Activated CD4-positive, alpha-beta T cell treated with anti-CD3 and anti-CD28 coated beads, Interleukin-2, amount 50 U/mL, for 24 hours (primary cell): ENCODE measurements at regions not wholly inside any gene's neighbourhood (a gene's known extent, or its start where the extent isn't known, plus 50 kb on each side); places are given as distances from the start of the nearest gene placed in this dataset.
"Not testable (repeated sequence)": the region's sequence is repeated elsewhere in the genome, so short reads cannot be mapped to it uniquely, and the experiment has no call there.

ENCODE experiments used
- DNase-seq, 2 donors: peaks; one replicate each; pipeline ENCODE4 v3.0.0-alpha.2; 2020; ENCODE audit warnings: low read depth in 1 of 2, low spot score in 1 of 2

GRCh38 chr17:45554479-45554878, 64.0 kb upstream of the PLEKHM1 start:
- DNase-seq: not testable (repeated sequence)

GRCh38 chr17:45558821-45559220, 68.3 kb upstream of the PLEKHM1 start:
- DNase-seq: not testable (repeated sequence)

- DNase-seq: not testable (repeated sequence)
Observed at GRCh38 chr17:45562868-45563267, 72.3 kb upstream of the PLEKHM1 start.

GRCh38 chr17:45563283-45563682, 72.8 kb upstream of the PLEKHM1 start:
- DNase-seq: not testable (repeated sequence)

- not testable (repeated sequence) for DNase-seq
Observed at GRCh38 chr17:45568275-45568674, 77.8 kb upstream of the PLEKHM1 start.

GRCh38 chr17:45573326-45573725, 82.8 kb upstream of the PLEKHM1 start:
- DNase-seq: not testable (repeated sequence)

GRCh38 chr17:45573924-45574770, 83.6 kb upstream of the PLEKHM1 start:
- no peak for DNase-seq

GRCh38 chr17:45575126-45575885, 84.8 kb upstream of the PLEKHM1 start:
- DNase-seq: no peak

- not testable (repeated sequence) for DNase-seq
Observed at GRCh38 chr17:45576527-45577307, 86.2 kb upstream of the PLEKHM1 start.

- no peak for DNase-seq
Observed at GRCh38 chr17:45577571-45578279, 87.2 kb upstream of the PLEKHM1 start.

GRCh38 chr17:45578516-45579455, 88.3 kb upstream of the PLEKHM1 start:
- no peak for DNase-seq

- no peak for DNase-seq
Observed at GRCh38 chr17:45579529-45580495, 89.3 kb upstream of the PLEKHM1 start.

GRCh38 chr17:45580924-45581323, 90.4 kb upstream of the PLEKHM1 start:
- no peak for DNase-seq

GRCh38 chr17:45581860-45582259, 91.3 kb upstream of the PLEKHM1 start:
- DNase-seq: no peak

- peak; percentile 45 to 57 for DNase-seq
Observed at GRCh38 chr17:45584092-45585036, 93.8 kb upstream of the PLEKHM1 start.

GRCh38 chr17:45585037-45585733, 94.7 kb upstream of the PLEKHM1 start:
- DNase-seq: peak; percentile 67 to 77
